ENCODE measurements at regions not wholly inside any gene's neighbourhood (a gene's known extent, or its start where the extent isn't known, plus 50 kb on each side); places are given as distances from the start of the nearest gene placed in this dataset.

- Histone ChIP-seq H3K36me3 (replicated peaks in 1 of 2; ENCODE audit: control extremely low read depth in 1 of 2, control insufficient read depth in 1 of 2, extremely low read depth in 1 of 2, insufficient read depth in 2 of 2, low read length in 1 of 2) (no peaks in the 10 kb centered on the region), H3K4me1 (ENCODE audit: control insufficient read depth in 2 of 2, insufficient read depth in 2 of 2, low read length in 2 of 2) (peaks cover 30 to 31% of the 10 kb centered on the region in 2 donors), H3K27me3 (replicated peaks in 1 of 4; ENCODE audit: control extremely low read depth in 1 of 4, control insufficient read depth in 3 of 4, insufficient read depth in 4 of 4, low read length in 3 of 4) (no peaks in the 10 kb centered on the region), H3K4me2 (replicated peaks; ENCODE audit: low read depth, low read length, poor library complexity, severe bottlenecking) (no peak overlapping the region), H3K9ac (ENCODE audit: low read length) (no peak overlapping the region), H3K79me2 (ENCODE audit: control insufficient read depth, insufficient read depth, low read length) (no peaks in the 10 kb centered on the region), H4K20me1 (ENCODE audit: control insufficient read depth, insufficient read depth, low read length, poor library complexity, severe bottlenecking) (no peaks in the 10 kb centered on the region), H2AFZ (ENCODE audit: insufficient read depth, low read depth, low read length, poor library complexity, severe bottlenecking) (no peak overlapping the region), H3K9me3 (ENCODE audit: control extremely low read depth in 1 of 3, control insufficient read depth in 2 of 3, insufficient read depth in 1 of 3, low read length in 2 of 3) (no peaks in the 10 kb centered on the region), H3K4me3 (ENCODE audit: control extremely low read depth in 1 of 5, extremely low read depth in 1 of 5, insufficient read depth in 1 of 5, low read depth in 2 of 5, low read length in 4 of 5) (no peak overlapping the region), H3K27ac (ENCODE audit: low read length in 2 of 2) (no peak overlapping the region)
- no peak for ATAC-seq (ENCODE audit: low read depth)
- no CpG with 5 or more reads among the region's 1 CpG for WGBS (ENCODE audit: insufficient coverage)
- no peaks in the 10 kb centered on the region for H3K9me3 Mint-ChIP-seq (ENCODE audit: insufficient read depth)
- no peaks in the 10 kb centered on the region for H3K27me3 Mint-ChIP-seq
- TF ChIP-seq CTCF (IDR thresholded peaks at IDR 0.05) (no peak), EZH2 (IDR thresholded peaks at IDR 0.05; ENCODE audit: borderline replicate concordance, insufficient read depth, low read depth, low read length, poor library complexity, severe bottlenecking) (no peak)
- peaks cover 41% of the 10 kb centered on the region for H3K4me1 Mint-ChIP-seq
- no peak overlapping the region for H3K4me3 Mint-ChIP-seq
- intact Hi-C loops (cut with micrococcal nuclease), result no loop called here
- CTCF ChIA-PET, result interaction anchor here (0.9 to 5.1 kb wide), 3 partner anchors 16 to 534 kb away, joined by 3 to 23 read pairs (median 10); no protein-coding TSS in a partner anchor
- POLR2A ChIA-PET, result no interaction called here
- DNase-seq, result no peak
- H3K27ac Mint-ChIP-seq, result no peak overlapping the region
Observed at GRCh38 chr10:63700631-63701156, 179.5 kb downstream of the REEP3 start.

GRCh38 chr10:63702092-63702491, 180.9 kb downstream of the REEP3 start:
- no peak overlapping the region for H2AFZ ChIP-seq (ENCODE audit: insufficient read depth, low read depth, low read length, poor library complexity, severe bottlenecking)
- H3K27me3 ChIP-seq (replicated peaks in 1 of 4; ENCODE audit: control extremely low read depth in 1 of 4, control insufficient read depth in 3 of 4, insufficient read depth in 4 of 4, low read length in 3 of 4), result no peaks in the 10 kb centered on the region
- no peak overlapping the region for H3K9ac ChIP-seq (ENCODE audit: low read length)
- Mint-ChIP-seq H3K9me3 (ENCODE audit: insufficient read depth) (no peaks in the 10 kb centered on the region), H3K27me3 (no peaks in the 10 kb centered on the region), H3K27ac (no peak overlapping the region), H3K4me1 (peaks cover 41% of the 10 kb centered on the region), H3K4me3 (no peak overlapping the region)
- no peaks in the 10 kb centered on the region for H3K79me2 ChIP-seq (ENCODE audit: control insufficient read depth, insufficient read depth, low read length)
- H3K36me3 ChIP-seq (replicated peaks in 1 of 2; ENCODE audit: control extremely low read depth in 1 of 2, control insufficient read depth in 1 of 2, extremely low read depth in 1 of 2, insufficient read depth in 2 of 2, low read length in 1 of 2), result no peaks in the 10 kb centered on the region
- TF ChIP-seq EZH2 (IDR thresholded peaks at IDR 0.05; ENCODE audit: borderline replicate concordance, insufficient read depth, low read depth, low read length, poor library complexity, severe bottlenecking), result no peak
- TF ChIP-seq CTCF (IDR thresholded peaks at IDR 0.05), result no peak
- ATAC-seq (ENCODE audit: low read depth) (no peak), DNase-seq (no peak)
- peaks cover 30 to 31% of the 10 kb centered on the region in 2 donors for H3K4me1 ChIP-seq (ENCODE audit: control insufficient read depth in 2 of 2, insufficient read depth in 2 of 2, low read length in 2 of 2)
- no peaks in the 10 kb centered on the region for H3K9me3 ChIP-seq (ENCODE audit: control extremely low read depth in 1 of 3, control insufficient read depth in 2 of 3, insufficient read depth in 1 of 3, low read length in 2 of 3)
- ChIA-PET POLR2A (no interaction called here), CTCF (interaction anchor here (2.0 kb wide), 1 partner anchor 18 kb away, joined by 12 read pairs; no protein-coding TSS in a partner anchor)
- intact Hi-C loops (cut with micrococcal nuclease), result no loop called here
- H3K4me2 ChIP-seq (replicated peaks; ENCODE audit: low read depth, low read length, poor library complexity, severe bottlenecking), result no peak overlapping the region
- H4K20me1 ChIP-seq (ENCODE audit: control insufficient read depth, insufficient read depth, low read length, poor library complexity, severe bottlenecking), result no peaks in the 10 kb centered on the region
- no peak overlapping the region for H3K27ac ChIP-seq (ENCODE audit: low read length in 2 of 2)
- H3K4me3 ChIP-seq (ENCODE audit: control extremely low read depth in 1 of 5, extremely low read depth in 1 of 5, insufficient read depth in 1 of 5, low read depth in 2 of 5, low read length in 4 of 5), result no peak overlapping the region
- no CpG with 5 or more reads among the region's 1 CpG for WGBS (ENCODE audit: insufficient coverage)

All from B cell (primary cell).